ELF-1 (cell line): ENCODE measurements at regions not wholly inside any gene's neighbourhood (a gene's known extent, or its start where the extent isn't known, plus 50 kb on each side); places are given as distances from the start of the nearest gene placed in this dataset.
A peak's percentile ranks its signal among the peaks of the same experiment; 100 is the strongest.
"Not testable (repeated sequence)": the region's sequence is repeated elsewhere in the genome, so short reads cannot be mapped to it uniquely, and the experiment has no call there.

Source experiments
- DNase-seq: peaks from one replicate; pipeline ENCODE4 v3.0.0-alpha.2; 2016; ENCODE audit warnings: low read depth, low spot score

DNA sequence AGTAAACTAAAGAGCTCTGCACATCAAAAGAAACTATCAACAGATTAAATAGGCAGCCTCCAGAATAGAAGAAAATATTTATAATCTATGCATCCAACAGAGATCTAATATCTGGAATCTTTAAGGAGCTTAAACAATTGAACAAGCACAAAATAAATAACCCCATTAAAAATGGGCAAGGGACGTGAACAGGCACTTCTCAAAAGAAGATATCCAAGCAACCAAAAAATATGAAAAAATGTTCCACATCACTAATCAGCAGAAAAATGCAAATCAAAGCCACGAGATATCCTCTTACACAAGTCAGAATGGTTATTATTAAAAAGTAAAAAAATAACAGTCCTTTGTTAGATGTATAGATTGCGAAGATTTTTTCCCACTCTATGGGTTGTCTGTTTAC, 109.1 kb upstream of the TRPC7 start:
- no peak for DNase-seq

- DNase-seq: no peak
These were observed 102.3 kb upstream of the TRPC7 start for GRCh38 chr5:136467632-136468031.

DNA sequence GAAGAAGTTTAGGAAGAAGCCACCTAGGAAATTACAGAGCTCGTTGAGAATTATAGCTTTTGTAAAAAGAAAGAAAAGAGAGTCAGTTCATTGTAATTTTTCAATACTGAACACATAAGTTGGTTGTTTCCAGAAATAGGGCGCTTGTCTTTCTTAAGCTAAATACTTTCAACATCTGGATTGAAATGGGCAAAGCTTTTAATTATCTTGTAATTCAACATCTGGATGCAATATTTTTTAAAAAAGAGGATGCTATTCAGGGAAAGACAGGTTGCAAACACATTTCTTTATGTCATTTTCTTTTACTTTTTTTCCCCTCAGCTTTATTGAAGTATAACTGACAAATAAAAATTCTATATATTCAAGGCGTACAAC, 100.7 kb upstream of the TRPC7 start:
- no peak for DNase-seq

GRCh38 chr5:136458481-136458880, 93.1 kb upstream of the TRPC7 start:
- DNase-seq: no peak

DNA sequence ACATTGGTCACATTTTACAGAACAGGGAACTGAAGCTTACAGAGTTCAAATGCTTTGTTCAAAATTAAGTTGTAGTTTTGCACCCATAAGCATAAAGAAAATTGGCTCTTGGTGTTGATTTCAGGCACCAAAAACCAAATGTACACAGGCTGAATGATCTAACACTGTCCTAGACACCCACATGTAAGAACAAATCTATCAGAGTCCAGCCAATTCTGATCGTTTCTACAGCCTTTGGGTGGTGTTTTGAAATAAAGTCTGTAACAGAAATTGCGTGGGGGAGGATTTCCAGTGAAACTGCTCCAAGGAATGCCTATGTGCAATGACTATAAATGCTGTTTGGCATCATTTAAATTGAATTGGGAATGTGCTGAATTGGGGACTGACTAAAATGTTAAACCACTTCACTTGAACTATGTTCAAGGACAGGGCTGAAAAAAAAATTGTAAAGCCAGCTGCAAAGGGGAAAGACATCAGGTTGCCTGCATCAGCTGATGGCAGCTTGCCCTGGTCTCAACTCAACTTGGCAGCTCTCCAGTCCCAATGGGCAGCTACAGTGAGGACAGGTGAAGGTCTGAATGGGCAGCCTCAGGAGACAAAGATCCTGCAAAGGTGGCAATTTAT, 92.2 kb upstream of the TRPC7 start:
- DNase-seq: no peak

DNA sequence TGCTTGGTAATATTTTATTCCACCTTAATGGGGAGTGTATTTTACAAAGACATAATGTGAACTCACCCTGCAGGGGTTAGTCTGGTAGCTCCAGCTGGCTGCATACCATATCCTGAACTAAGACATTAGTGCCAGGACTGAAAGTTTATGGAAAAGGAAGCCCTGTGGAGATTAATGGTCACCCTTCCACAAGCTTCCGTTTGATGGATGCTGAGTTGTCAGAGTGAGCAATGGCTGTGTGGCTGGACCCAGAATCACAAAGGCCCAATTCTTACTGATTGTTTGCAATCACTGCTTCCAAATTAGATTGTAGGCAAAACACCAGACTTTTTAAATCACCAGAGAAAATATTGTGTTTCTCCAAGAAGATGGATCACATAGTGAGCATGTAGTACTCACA, 90.1 kb upstream of the TRPC7 start:
- no peak for DNase-seq

DNA sequence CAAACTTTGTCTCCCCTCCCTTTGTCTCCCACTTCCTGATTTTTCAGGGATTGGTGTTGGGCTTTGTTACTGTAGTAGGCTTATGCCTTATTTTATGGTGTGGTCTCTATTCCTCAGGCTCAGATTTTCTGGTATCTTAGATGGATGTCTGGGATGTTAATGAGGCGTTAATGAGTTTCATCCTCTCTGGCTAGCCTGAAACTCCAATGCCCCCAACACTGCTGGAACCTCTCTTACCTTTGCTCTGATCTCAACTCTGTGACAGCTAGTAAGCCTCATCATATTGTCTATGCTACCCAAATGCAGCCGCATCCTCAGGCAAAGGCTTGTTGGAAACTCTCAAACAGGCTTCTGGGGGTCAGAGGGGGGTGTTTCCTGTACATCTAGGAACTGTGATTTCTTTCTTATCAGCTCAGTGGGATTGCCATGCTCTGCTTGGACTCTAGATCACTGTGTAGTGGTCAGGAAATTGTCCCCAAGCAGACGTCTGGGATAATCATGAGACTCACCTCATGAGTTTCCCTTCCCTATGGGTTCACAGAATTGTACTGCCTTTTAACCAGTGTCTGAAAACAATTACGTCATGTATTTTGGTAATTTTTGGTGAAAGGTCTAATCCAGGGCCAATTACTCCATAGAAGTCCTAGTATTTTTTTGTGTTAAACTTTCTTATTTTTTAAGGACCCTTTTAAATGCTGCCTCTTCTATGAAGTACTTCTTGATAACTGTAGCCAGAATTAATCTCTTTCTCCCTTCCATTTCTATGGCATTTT, 88.8 kb upstream of the TRPC7 start:
- DNase-seq: peak; percentile 5

DNA sequence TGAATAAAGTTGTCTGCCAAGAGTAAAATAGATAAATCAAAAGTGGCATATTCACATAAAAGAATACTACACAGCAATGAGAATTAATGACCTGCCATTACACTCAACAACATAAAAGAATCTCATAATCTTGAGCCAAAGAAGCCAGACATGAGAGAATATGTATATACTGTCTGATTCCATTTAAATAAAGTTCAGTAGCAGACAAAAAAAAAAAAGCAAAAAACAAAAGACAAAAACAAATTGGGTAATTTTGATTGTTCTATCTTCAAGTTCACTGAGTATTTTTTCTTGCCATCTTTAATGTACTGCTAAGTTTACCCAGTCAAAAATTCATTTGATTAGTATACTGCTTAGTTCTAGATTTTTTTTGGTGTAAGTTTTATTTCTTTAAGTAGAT, 87.9 kb upstream of the TRPC7 start:
- DNase-seq: no peak

GRCh38 chr5:136447576-136447975, 82.2 kb upstream of the TRPC7 start:
- DNase-seq: not testable (repeated sequence)

GRCh38 chr5:136446565-136446964, 81.2 kb upstream of the TRPC7 start:
- no peak for DNase-seq

DNA sequence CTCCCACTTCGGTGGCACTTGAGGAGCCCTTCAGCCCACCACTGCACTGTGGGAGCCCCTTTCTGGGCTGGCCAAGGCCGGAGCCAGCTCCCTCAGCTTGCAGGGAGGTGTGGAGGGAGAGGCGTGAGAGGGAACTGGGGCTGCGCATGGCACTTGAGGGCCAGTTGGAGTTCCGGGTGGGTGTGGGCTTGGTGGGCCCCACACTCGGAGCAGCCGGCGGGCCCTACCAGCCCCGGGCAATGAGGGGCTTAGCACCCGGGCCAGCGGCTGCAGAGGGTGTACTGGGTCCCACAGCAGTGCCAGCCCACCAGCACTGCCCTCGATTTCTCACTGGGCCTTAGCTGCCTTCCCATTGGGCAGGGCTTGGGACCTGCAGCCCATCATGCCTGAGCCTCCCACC, 78.8 kb upstream of the TRPC7 start:
- DNase-seq: not testable (repeated sequence)

DNA sequence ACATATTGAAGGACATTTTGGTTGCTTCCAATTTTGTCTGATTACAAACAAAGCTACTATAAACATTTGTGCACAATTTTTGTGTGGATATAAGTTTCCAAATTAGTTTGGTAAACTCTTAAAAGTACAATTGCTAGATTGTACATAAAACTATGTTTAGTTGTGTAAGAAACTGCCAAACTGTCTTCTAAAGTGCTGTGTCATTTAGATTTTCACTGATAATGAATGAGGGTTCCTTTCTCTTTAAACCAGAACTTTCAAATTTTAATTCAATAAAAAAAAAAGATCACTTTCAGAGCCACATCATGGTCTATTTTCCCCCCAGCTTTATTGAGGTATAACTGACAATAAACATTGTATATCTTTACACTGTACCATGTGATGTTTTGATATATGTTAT, 74.0 kb upstream of the TRPC7 start:
- DNase-seq: no peak

- no peak for DNase-seq
These were observed 70.7 kb upstream of the TRPC7 start for GRCh38 chr5:136435946-136436543.

DNA sequence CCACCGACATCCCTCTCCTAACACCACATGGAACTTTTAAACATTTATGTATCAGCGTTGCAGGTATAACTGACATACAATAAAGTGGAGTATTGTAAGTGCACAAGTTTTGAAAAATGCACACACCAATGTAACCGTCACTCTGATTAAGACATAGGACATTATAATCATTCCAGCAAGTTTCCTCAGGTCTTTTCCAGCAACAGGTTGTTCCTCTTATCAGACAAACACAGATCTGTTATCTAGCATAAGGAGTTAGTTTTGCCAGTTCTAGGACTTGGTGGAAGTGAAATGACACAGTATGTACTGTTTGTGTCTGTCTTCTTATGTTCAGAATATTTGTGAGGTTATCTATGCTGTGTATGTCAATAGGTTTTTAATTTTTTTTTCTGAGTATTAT, 69.5 kb upstream of the TRPC7 start:
- no peak for DNase-seq

GRCh38 chr5:136432705-136433104, 67.4 kb upstream of the TRPC7 start:
- DNase-seq: no peak

- no peak for DNase-seq
These were observed 64.7 kb upstream of the TRPC7 start for GRCh38 chr5:136430081-136430480.

- DNase-seq: no peak
These were observed 62.1 kb upstream of the TRPC7 start for GRCh38 chr5:136427426-136427825.

GRCh38 chr5:136425921-136426320, 60.6 kb upstream of the TRPC7 start:
- DNase-seq: no peak

DNA sequence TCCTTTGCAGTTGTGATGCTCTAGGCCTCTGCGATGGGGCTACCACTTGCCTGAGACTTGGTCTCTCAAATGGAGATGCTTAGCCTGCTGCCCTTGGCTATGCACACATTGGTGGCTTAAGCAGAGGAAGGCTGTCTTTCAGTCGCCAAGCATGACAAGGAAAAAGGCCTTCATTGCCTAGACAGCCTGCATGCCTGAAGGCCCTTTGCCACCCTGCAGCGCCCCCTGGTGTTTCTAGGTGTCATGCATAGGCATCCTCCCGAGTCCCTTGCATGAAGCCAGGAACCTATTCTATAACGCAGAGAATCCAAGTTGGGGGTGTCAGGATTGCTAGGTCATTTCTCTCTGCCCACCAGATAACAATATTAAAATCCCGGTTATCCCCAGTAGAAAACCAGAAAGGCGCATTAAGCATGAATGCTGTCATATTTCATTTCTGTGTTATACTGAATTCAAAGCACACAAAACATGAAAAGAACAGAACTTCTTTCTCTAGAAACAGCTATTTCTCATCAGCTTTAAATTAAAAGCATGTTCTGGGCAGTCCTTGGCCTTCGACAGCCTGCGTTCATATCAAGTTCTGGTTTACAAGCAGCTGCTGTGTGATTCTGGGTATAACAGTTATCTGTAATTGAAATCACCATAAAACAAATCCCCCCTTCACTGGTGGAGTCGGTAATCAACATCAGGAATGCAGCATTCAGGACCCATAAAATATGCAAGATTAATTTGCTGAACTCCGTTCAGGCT, 59.7 kb upstream of the TRPC7 start:
- DNase-seq: peak; percentile 85

DNA sequence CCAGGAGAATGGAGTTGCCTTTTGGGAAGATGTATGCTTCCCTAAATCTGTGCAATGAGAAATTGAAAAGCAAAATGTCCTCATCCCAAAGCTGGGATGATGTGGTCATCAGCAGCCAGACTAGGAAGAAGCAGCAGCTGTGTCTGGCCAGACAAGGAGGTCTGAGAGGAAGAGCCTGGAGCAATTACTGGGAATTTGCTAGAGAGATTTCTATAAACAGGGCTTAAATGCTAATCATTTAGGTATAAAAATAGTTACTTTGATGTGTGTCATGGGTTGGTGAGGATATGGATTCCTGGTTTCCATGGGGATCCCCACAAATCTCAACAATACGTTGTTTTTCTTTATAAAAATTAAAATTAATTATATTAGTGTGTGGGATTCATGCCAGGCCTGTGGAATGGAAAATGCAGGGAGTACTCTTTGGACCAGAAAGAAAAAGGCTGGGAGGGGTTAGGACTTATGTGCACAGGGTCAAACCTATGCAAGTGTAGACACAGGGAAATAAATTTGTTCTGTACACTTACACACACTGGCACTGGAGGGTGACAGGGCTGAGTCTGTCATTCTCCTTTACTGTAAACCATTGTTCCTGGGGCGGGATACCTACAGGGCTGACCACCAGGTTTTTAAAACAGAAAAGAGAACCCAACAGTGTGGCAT, 58.7 kb upstream of the TRPC7 start:
- no peak for DNase-seq

GRCh38 chr5:136420168-136420898, 55.0 kb upstream of the TRPC7 start:
- DNase-seq: no peak
